ENCODE measurements at regions not wholly inside any gene's neighbourhood (a gene's known extent, or its start where the extent isn't known, plus 50 kb on each side); places are given as distances from the start of the nearest gene placed in this dataset.
A peak's percentile ranks its signal among the peaks of the same experiment; 100 is the strongest.

- DNase-seq (ENCODE audit: low read depth): no peak
These were observed 113.4 kb upstream of the DYRK2 start for GRCh38 chr12:67535176-67535575.

GRCh38 chr12:67535971-67536370 is 112.6 kb upstream of the DYRK2 start:
- no peak for DNase-seq (ENCODE audit: low read depth)

- no peak for DNase-seq (ENCODE audit: low read depth)
These were observed 109.2 kb upstream of the DYRK2 start for GRCh38 chr12:67539329-67539728.

- DNase-seq (ENCODE audit: low read depth): no peak
These were observed 108.6 kb upstream of the DYRK2 start for GRCh38 chr12:67539946-67540345.

GRCh38 chr12:67540920-67541624 is 107.5 kb upstream of the DYRK2 start:
- DNase-seq (ENCODE audit: low read depth): peak; percentile 16

GRCh38 chr12:67541625-67541991 is 106.9 kb upstream of the DYRK2 start:
- DNase-seq (ENCODE audit: low read depth): no peak

- DNase-seq (ENCODE audit: low read depth): no peak
These were observed 105.3 kb upstream of the DYRK2 start for GRCh38 chr12:67543021-67543770.

GRCh38 chr12:67545298-67545697 is 103.2 kb upstream of the DYRK2 start:
- DNase-seq (ENCODE audit: low read depth): no peak

GRCh38 chr12:67546746-67547145 is 101.8 kb upstream of the DYRK2 start:
- DNase-seq (ENCODE audit: low read depth): no peak

- DNase-seq (ENCODE audit: low read depth): peak; percentile 37
These were observed 93.3 kb upstream of the DYRK2 start for GRCh38 chr12:67555075-67555717.

- DNase-seq (ENCODE audit: low read depth): no peak
These were observed 89.8 kb upstream of the DYRK2 start for GRCh38 chr12:67558775-67559174.

- DNase-seq (ENCODE audit: low read depth): no peak
These were observed 88.8 kb upstream of the DYRK2 start for GRCh38 chr12:67559751-67560150.

GRCh38 chr12:67562513-67563287 is 85.8 kb upstream of the DYRK2 start:
- peak; percentile 18 for DNase-seq (ENCODE audit: low read depth)

GRCh38 chr12:67568055-67568454 is 80.5 kb upstream of the DYRK2 start:
- DNase-seq (ENCODE audit: low read depth): no peak

- DNase-seq (ENCODE audit: low read depth): no peak
These were observed 76.1 kb upstream of the DYRK2 start for GRCh38 chr12:67572492-67572891.

- no peak for DNase-seq (ENCODE audit: low read depth)
These were observed 75.0 kb upstream of the DYRK2 start for GRCh38 chr12:67573566-67573965.

GRCh38 chr12:67578976-67579661 is 69.4 kb upstream of the DYRK2 start:
- DNase-seq (ENCODE audit: low read depth): peak; percentile 22

- DNase-seq (ENCODE audit: low read depth): no peak
These were observed 68.9 kb upstream of the DYRK2 start for GRCh38 chr12:67579662-67580003.

GRCh38 chr12:67582238-67582834 is 66.2 kb upstream of the DYRK2 start:
- no peak for DNase-seq (ENCODE audit: low read depth)

GRCh38 chr12:67582844-67583243 is 65.7 kb upstream of the DYRK2 start:
- no peak for DNase-seq (ENCODE audit: low read depth)

- DNase-seq (ENCODE audit: low read depth): no peak
These were observed 61.6 kb upstream of the DYRK2 start for GRCh38 chr12:67586951-67587350.

- peak; percentile 23 for DNase-seq (ENCODE audit: low read depth)
These were observed 59.5 kb upstream of the DYRK2 start for GRCh38 chr12:67589078-67589477.
